ENCODE measurements at regions not wholly inside any gene's neighbourhood (a gene's known extent, or its start where the extent isn't known, plus 50 kb on each side); places are given as distances from the start of the nearest gene placed in this dataset.

DNA sequence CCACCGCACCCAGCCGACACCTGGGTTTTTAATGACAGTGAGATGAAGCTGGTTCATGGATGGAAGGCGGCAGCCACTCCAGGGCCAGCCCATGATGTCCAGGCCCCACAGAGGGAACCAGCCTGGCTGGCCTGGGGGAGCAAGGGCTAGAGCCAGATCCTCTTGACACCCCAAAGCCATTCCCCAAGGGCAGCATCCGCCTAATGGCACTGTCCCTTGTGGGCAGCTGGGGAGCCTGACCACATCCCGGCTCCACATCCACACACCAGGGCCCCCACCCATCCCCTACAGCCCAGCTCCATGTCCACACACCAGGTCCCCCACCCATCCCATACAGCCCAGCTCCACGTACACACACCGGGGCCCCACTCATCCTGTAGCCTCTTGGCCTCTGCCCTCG, 53.3 kb upstream of the ACSF3 start:
- TF ChIP-seq, protein P1, sequence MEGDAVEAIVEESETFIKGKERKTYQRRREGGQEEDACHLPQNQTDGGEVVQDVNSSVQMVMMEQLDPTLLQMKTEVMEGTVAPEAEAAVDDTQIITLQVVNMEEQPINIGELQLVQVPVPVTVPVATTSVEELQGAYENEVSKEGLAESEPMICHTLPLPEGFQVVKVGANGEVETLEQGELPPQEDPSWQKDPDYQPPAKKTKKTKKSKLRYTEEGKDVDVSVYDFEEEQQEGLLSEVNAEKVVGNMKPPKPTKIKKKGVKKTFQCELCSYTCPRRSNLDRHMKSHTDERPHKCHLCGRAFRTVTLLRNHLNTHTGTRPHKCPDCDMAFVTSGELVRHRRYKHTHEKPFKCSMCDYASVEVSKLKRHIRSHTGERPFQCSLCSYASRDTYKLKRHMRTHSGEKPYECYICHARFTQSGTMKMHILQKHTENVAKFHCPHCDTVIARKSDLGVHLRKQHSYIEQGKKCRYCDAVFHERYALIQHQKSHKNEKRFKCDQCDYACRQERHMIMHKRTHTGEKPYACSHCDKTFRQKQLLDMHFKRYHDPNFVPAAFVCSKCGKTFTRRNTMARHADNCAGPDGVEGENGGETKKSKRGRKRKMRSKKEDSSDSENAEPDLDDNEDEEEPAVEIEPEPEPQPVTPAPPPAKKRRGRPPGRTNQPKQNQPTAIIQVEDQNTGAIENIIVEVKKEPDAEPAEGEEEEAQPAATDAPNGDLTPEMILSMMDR (IDR thresholded peaks at IDR 0.05; ENCODE audit: poor library complexity, severe bottlenecking), result no peak
- DNase-seq (ENCODE audit: low spot score), result peak; percentile 48
- peaks cover 10% of the 10 kb centered on the region for H3K27me3 ChIP-seq (ENCODE audit: insufficient read depth, poor library complexity, severe bottlenecking)
- no peak for ATAC-seq (ENCODE audit: low read depth)
- no peak overlapping the region for H3K4me3 ChIP-seq (ENCODE audit: severe bottlenecking)
- H3K4me1 ChIP-seq (ENCODE audit: insufficient read depth, poor library complexity, severe bottlenecking), result no peaks in the 10 kb centered on the region
- H3K36me3 ChIP-seq (ENCODE audit: low read depth), result no peaks in the 10 kb centered on the region
- no peak overlapping the region for H3K27ac ChIP-seq (ENCODE audit: poor library complexity, severe bottlenecking)
- H3K9me3 ChIP-seq (ENCODE audit: severe bottlenecking), result no peaks in the 10 kb centered on the region

DNA sequence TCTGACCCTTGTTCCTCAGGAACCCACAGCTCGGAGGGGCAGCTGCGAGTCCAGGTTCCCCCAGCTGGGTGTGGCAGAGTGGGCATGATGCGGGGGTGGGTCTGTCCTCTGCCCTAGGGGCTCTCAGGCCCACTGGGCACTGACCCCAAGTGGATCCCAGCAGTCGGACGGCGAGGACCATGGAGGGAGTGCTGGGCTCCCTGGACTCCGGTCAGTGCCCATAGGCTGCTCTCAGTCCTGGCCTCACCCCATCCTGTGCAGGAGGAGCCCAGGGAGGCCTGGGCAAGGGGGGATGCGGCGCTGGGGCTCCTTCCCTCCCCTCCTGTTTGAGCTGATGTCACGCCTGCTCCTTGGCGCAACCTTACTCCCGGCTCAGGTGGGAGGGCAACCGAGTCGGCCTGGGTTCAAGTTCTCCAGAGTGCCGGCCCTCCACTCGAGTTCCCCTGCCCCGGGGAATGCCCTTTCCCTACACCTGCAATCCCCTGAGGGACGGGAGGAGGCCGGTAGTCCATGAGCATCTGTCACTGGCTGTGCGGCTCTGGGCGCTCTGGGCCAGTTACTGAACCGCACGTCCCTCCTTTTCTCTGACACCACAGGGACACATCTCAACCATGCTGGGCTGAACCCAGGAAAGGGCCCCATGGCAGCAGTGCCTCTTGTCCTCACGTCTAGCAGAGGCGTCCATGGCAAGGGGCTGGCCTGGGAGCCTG, 52.6 kb upstream of the ACSF3 start:
- no peak overlapping the region for H3K27ac ChIP-seq (ENCODE audit: poor library complexity, severe bottlenecking)
- no peaks in the 10 kb centered on the region for H3K9me3 ChIP-seq (ENCODE audit: severe bottlenecking)
- peak; percentile 57 for DNase-seq (ENCODE audit: low spot score)
- peaks cover 10% of the 10 kb centered on the region for H3K27me3 ChIP-seq (ENCODE audit: insufficient read depth, poor library complexity, severe bottlenecking)
- H3K4me3 ChIP-seq (ENCODE audit: severe bottlenecking), result no peak overlapping the region
- no peaks in the 10 kb centered on the region for H3K36me3 ChIP-seq (ENCODE audit: low read depth)
- H3K4me1 ChIP-seq (ENCODE audit: insufficient read depth, poor library complexity, severe bottlenecking), result no peaks in the 10 kb centered on the region
- TF ChIP-seq, protein P1 (IDR thresholded peaks at IDR 0.05; ENCODE audit: poor library complexity, severe bottlenecking), result no peak
- ATAC-seq (ENCODE audit: low read depth), result no peak

DNA sequence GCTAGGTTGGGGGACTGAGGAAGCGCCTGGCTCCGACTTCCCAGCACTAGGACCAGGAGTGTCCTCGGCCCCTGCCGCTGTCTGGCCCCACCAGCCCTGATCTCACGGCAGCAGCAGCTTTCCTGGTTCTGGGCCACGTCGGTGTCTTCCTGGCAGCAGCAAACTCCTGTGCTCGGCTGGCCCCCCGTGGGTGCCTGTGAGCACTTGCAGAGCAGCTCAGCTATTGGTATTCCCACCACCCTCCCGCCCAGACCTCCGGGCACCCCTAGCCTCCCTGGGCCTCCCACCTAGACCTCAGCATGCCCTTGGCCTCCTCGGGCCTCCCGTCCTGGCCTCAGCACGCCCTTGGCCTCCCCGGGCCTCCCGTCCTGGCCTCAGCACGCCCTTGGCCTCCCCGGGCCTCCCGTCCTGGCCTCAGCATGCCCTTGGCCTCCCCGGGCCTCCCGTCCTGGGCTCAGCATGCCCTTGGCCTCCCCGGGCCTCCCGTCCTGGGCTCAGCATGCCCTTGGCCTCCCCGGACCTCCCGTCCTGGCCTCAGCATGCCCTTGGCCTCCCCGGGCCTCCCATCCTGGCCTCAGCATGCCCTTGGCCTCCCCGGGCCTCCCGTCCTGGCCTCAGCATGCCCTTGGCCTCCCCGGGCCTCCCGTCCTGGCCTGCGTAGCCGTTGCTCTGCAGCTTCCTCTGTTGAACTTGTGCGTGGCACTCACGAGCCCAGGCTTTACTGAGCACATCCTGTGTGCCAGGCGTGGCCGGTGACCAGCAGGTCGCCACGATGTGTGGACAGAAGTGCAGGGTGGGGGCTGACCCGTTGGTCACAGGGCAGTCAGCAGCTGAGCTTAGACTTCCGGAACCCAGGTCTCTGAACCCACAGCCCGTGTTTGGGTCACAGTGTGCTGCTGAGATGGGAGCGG, 51.8 kb upstream of the ACSF3 start:
- no peak for ATAC-seq (ENCODE audit: low read depth)
- H3K27me3 ChIP-seq (ENCODE audit: insufficient read depth, poor library complexity, severe bottlenecking), result peaks cover 8% of the 10 kb centered on the region
- peak; percentile 43 for DNase-seq (ENCODE audit: low spot score)
- H3K27ac ChIP-seq (ENCODE audit: poor library complexity, severe bottlenecking), result no peak overlapping the region
- TF ChIP-seq, protein P1 (IDR thresholded peaks at IDR 0.05; ENCODE audit: poor library complexity, severe bottlenecking), result no peak
- H3K4me1 ChIP-seq (ENCODE audit: insufficient read depth, poor library complexity, severe bottlenecking), result no peaks in the 10 kb centered on the region
- no peaks in the 10 kb centered on the region for H3K36me3 ChIP-seq (ENCODE audit: low read depth)
- no peak overlapping the region for H3K4me3 ChIP-seq (ENCODE audit: severe bottlenecking)
- no peaks in the 10 kb centered on the region for H3K9me3 ChIP-seq (ENCODE audit: severe bottlenecking)

DNA sequence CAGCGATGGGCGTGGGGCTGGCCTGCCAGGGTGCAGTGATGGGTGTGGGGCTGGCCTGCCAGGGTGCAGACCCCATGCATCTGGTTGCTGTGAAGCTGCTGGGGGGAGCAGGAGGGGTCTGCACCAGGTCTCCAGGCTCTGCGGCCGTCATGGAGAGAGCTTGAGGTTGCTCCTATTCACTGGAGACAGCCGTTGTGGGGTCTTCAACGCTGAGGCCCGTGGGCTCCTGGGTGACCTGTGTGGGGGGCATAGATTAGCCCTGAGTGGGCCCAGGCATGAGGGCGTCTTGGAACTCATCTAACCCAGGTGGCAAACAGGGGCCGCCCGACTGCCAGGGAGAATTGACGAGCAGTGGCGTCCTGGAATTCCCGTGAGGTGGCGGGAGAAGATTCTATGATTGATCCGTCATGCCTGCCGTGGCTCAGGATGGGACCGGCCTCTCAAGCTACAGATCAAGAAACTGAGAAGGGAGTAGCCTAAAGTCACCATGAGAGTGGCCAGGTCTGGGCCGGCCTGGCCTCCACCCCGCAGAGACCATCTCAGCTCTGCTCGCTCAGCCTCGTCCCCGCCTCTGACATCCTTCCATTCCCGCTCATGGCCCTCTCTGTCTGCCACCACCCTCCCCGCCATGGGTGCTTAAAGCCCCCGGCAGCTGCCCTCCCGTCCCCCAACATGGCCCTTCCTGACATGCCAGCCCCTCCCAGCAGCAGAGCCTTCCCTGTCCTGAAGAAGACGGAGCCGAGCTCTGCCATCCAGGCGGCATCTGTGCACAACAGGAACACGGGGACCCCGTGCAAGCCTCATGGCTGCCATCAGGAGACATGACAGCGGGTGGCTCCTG, 50.7 kb upstream of the ACSF3 start:
- ATAC-seq (ENCODE audit: low read depth), result no peak
- TF ChIP-seq, protein P1 (IDR thresholded peaks at IDR 0.05; ENCODE audit: poor library complexity, severe bottlenecking), result no peak
- H3K4me3 ChIP-seq (ENCODE audit: severe bottlenecking), result no peak overlapping the region
- H3K4me1 ChIP-seq (ENCODE audit: insufficient read depth, poor library complexity, severe bottlenecking), result no peaks in the 10 kb centered on the region
- peaks cover 8% of the 10 kb centered on the region for H3K27me3 ChIP-seq (ENCODE audit: insufficient read depth, poor library complexity, severe bottlenecking)
- no peaks in the 10 kb centered on the region for H3K9me3 ChIP-seq (ENCODE audit: severe bottlenecking)
- peak; percentile 60 for DNase-seq (ENCODE audit: low spot score)
- H3K36me3 ChIP-seq (ENCODE audit: low read depth), result no peaks in the 10 kb centered on the region
- no peak overlapping the region for H3K27ac ChIP-seq (ENCODE audit: poor library complexity, severe bottlenecking)
